Neuron (in vitro differentiated cells): ENCODE measurements at regions not wholly inside any gene's neighbourhood (a gene's known extent, or its start where the extent isn't known, plus 50 kb on each side); places are given as distances from the start of the nearest gene placed in this dataset.

Experiments used
- H2AFZ ChIP-seq: one replicate; pipeline ENCODE4 v1.6.1; 2013; ENCODE audit warnings: low read depth, mild to moderate bottlenecking, inconsistent platforms, low read length, moderate library complexity
- H3K27me3 ChIP-seq: one replicate; pipeline ENCODE4 v1.6.1; 2013; ENCODE audit warnings: low read length; ENCODE audit not compliant: insufficient read depth
- H3K36me3 ChIP-seq: one replicate; pipeline ENCODE4 v1.6.1; 2013; ENCODE audit warnings: low read length; ENCODE audit not compliant: insufficient read depth
- H3K4me1 ChIP-seq: one replicate; pipeline ENCODE4 v1.6.1; 2013; ENCODE audit warnings: low read length; ENCODE audit not compliant: insufficient read depth
- H3K4me3 ChIP-seq: 2 replicates; pipeline ENCODE4 v1.5.1; 2013; ENCODE audit warnings: mild to moderate bottlenecking, low read length, moderate library complexity
- H3K9me3 ChIP-seq: one replicate; pipeline ENCODE4 v1.6.1; 2013; ENCODE audit warnings: low read length

- no peak overlapping the region for H3K4me3 ChIP-seq
- no peak overlapping the region for H2AFZ ChIP-seq
- H3K9me3 ChIP-seq: no peaks in the 10 kb centered on the region
- H3K4me1 ChIP-seq: peaks cover 12% of the 10 kb centered on the region
- no peaks in the 10 kb centered on the region for H3K27me3 ChIP-seq
- H3K36me3 ChIP-seq: no peaks in the 10 kb centered on the region
Observed at GRCh38 chr20:39124064-39124463, 161.9 kb downstream of the DHX35 start.

GRCh38 chr20:39123185-39123557 lies 161.0 kb downstream of the DHX35 start:
- Histone ChIP-seq H3K4me3 (no peak overlapping the region), H3K36me3 (no peaks in the 10 kb centered on the region), H3K9me3 (no peaks in the 10 kb centered on the region), H3K4me1 (peaks cover 12% of the 10 kb centered on the region), H2AFZ (no peak overlapping the region), H3K27me3 (no peaks in the 10 kb centered on the region)

GRCh38 chr20:39117491-39117890 lies 155.3 kb downstream of the DHX35 start:
- peaks cover 4% of the 10 kb centered on the region for H3K4me1 ChIP-seq
- H3K27me3 ChIP-seq: no peaks in the 10 kb centered on the region
- no peak overlapping the region for H3K4me3 ChIP-seq
- no peak overlapping the region for H2AFZ ChIP-seq
- H3K9me3 ChIP-seq: no peaks in the 10 kb centered on the region
- H3K36me3 ChIP-seq: no peaks in the 10 kb centered on the region

- no peak overlapping the region for H2AFZ ChIP-seq
Observed at GRCh38 chr20:39116020-39116419, 153.9 kb downstream of the DHX35 start.

GRCh38 chr20:39112178-39112743 lies 150.1 kb downstream of the DHX35 start:
- Histone ChIP-seq H3K4me1 (peaks cover 8% of the 10 kb centered on the region), H3K9me3 (no peaks in the 10 kb centered on the region), H3K27me3 (peaks cover 7% of the 10 kb centered on the region), H3K36me3 (no peaks in the 10 kb centered on the region), H2AFZ (no peak overlapping the region), H3K4me3 (no peak overlapping the region)

More at GRCh38 chr20:39116020-39116419, 153.9 kb downstream of the DHX35 start:
- H3K27me3 ChIP-seq: no peaks in the 10 kb centered on the region
- H3K9me3 ChIP-seq: no peaks in the 10 kb centered on the region
- H3K36me3 ChIP-seq: no peaks in the 10 kb centered on the region
- peaks cover 4% of the 10 kb centered on the region for H3K4me1 ChIP-seq
- no peak overlapping the region for H3K4me3 ChIP-seq

GRCh38 chr20:39111359-39112177 lies 149.4 kb downstream of the DHX35 start:
- Histone ChIP-seq H2AFZ (no peak overlapping the region), H3K27me3 (peaks cover 7% of the 10 kb centered on the region), H3K36me3 (no peaks in the 10 kb centered on the region), H3K4me1 (peaks cover 8% of the 10 kb centered on the region), H3K9me3 (no peaks in the 10 kb centered on the region), H3K4me3 (no peak overlapping the region)

GRCh38 chr20:39110819-39111136 lies 148.6 kb downstream of the DHX35 start:
- no peaks in the 10 kb centered on the region for H3K9me3 ChIP-seq
- H3K27me3 ChIP-seq: peaks cover 7% of the 10 kb centered on the region
- no peak overlapping the region for H2AFZ ChIP-seq
- H3K36me3 ChIP-seq: no peaks in the 10 kb centered on the region
- H3K4me3 ChIP-seq: no peak overlapping the region
- H3K4me1 ChIP-seq: peaks cover 8% of the 10 kb centered on the region

GRCh38 chr20:39109933-39110818 lies 148.0 kb downstream of the DHX35 start:
- Histone ChIP-seq H3K9me3 (no peaks in the 10 kb centered on the region), H3K4me1 (peaks cover 8% of the 10 kb centered on the region), H3K36me3 (no peaks in the 10 kb centered on the region), H3K27me3 (peaks cover 7% of the 10 kb centered on the region), H3K4me3 (no peak overlapping the region), H2AFZ (no peak overlapping the region)

GRCh38 chr20:39108746-39109145 lies 146.6 kb downstream of the DHX35 start:
- H2AFZ ChIP-seq: no peak overlapping the region
- peaks cover 7% of the 10 kb centered on the region for H3K27me3 ChIP-seq
- H3K4me1 ChIP-seq: peaks cover 8% of the 10 kb centered on the region
- no peak overlapping the region for H3K4me3 ChIP-seq
- H3K36me3 ChIP-seq: no peaks in the 10 kb centered on the region
- peaks cover 2% of the 10 kb centered on the region for H3K9me3 ChIP-seq

- peaks cover 2% of the 10 kb centered on the region for H3K9me3 ChIP-seq
- peaks cover 7% of the 10 kb centered on the region for H3K27me3 ChIP-seq
- peaks cover 8% of the 10 kb centered on the region for H3K4me1 ChIP-seq
- H2AFZ ChIP-seq: no peak overlapping the region
- H3K36me3 ChIP-seq: no peaks in the 10 kb centered on the region
- H3K4me3 ChIP-seq: no peak overlapping the region
Observed at GRCh38 chr20:39107741-39108140, 145.6 kb downstream of the DHX35 start.

- H3K9me3 ChIP-seq: peaks cover 2% of the 10 kb centered on the region
- H3K36me3 ChIP-seq: no peaks in the 10 kb centered on the region
- no peak overlapping the region for H2AFZ ChIP-seq
- H3K4me1 ChIP-seq: peaks cover 6% of the 10 kb centered on the region
- H3K4me3 ChIP-seq: no peak overlapping the region
- peaks cover 7% of the 10 kb centered on the region for H3K27me3 ChIP-seq
Observed at GRCh38 chr20:39106791-39107190, 144.6 kb downstream of the DHX35 start.

- H3K4me1 ChIP-seq: peaks cover 2% of the 10 kb centered on the region
- no peaks in the 10 kb centered on the region for H3K36me3 ChIP-seq
- no peak overlapping the region for H3K4me3 ChIP-seq
- peaks cover 7% of the 10 kb centered on the region for H3K27me3 ChIP-seq
- H3K9me3 ChIP-seq: peaks cover 2% of the 10 kb centered on the region
- H2AFZ ChIP-seq: no peak overlapping the region
Observed at GRCh38 chr20:39105551-39105950, 143.4 kb downstream of the DHX35 start.

- peaks cover 2% of the 10 kb centered on the region for H3K27me3 ChIP-seq
- no peak overlapping the region for H2AFZ ChIP-seq
- H3K9me3 ChIP-seq: peaks cover 2% of the 10 kb centered on the region
- H3K36me3 ChIP-seq: no peaks in the 10 kb centered on the region
- H3K4me1 ChIP-seq: no peaks in the 10 kb centered on the region
- no peak overlapping the region for H3K4me3 ChIP-seq
Observed at GRCh38 chr20:39103732-39104131, 141.6 kb downstream of the DHX35 start.
